ENCODE measurements at regions not wholly inside any gene's neighbourhood (a gene's known extent, or its start where the extent isn't known, plus 50 kb on each side); places are given as distances from the start of the nearest gene placed in this dataset.
A peak's percentile ranks its signal among the peaks of the same experiment; 100 is the strongest.

DNA sequence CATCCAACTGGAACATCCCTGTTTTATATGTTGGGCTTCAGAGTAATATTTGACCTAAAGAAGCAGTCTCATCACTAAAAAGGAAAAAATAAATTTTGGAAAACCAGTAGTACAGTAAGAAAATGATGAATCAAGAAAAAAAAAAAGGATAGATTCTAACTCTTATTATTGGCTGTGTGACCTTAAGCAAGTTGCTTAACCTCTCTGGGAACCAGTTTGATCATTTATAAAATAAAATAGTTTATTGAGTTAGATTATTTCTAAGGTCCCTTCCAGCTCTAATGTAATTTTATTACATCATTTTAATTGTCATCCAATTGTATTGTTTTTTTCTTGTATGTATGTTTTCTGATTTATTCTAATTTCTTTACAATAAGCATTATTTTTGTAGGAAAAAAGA is 127.0 kb downstream of the PRELID2 start:
- DNase-seq = no peak

DNA sequence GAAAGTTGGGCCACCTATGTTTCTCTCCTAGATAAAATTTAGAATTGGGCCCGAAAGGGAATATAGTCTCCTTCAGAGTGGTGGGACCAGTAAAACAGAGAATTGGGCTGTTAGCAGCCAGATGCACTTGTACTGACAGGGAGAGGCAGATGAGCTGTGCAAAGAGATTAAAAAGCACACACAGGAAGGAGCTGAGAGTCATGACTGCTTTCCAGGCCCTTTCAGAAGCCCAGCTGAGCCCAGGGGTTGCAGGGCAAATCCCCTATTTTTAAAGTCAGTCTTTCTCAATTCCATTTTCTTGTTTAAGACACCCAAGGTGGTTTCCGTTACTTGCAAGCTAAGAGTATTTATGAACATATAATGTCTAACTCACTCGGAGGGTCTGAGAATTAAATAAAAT is 130.4 kb downstream of the PRELID2 start:
- no peak for DNase-seq

DNA sequence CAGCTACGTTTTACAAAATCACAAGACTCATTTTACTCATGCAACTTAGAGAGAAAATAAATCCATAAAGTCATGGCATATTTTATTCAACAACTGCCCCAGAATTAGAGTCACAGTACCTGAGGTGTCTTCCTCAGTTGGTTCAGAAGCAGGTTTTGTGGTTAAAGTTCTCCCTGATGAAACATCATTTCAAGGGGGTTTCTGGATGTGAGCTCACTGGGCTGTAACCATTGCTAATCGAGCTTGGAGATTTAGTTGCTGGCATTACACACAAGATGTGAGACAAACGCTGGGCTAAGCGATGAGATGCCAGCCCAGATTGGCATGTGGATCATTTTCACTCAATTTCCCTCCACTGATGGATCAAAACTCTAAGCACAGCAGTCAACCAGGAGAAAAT is 131.3 kb downstream of the PRELID2 start:
- DNase-seq = no peak

DNA sequence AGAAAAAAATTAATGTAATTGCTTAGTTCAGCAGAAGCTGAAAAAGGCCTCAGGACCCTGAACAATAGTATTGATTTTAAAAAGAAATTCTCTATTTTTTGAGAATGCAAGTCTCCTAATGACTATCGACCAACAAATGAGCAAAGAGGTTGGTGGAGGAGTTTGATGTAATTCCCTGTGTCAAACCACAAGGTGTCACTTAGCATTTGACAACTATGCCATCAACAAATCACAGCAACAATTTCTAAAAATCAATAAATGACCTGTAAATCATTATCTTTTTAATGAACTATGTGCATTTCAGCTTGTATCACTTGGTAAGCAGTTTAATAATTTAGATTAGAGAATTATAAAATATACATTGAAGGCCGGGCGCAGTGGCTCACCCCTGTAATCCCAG is 133.7 kb downstream of the PRELID2 start:
- DNase-seq = no peak

DNA sequence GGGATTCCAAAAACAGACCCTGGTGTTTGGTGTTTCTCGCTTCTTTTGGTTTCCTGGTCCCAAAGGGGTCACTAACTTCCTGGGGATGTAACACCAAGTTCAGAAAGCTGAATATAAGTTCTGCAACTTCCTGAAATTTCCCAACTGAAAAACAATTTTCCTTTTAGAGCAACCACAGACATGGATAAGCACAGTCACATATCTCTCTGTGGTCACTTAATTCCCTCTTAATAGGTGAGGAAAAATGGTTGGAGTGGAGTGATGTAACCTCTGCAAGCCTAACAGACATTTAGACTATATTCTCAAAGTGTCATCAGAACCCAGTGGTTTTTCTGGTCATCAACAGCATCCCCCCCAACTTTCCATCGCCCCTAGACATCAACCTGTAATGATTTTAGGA is 135.3 kb downstream of the PRELID2 start:
- no peak for DNase-seq

DNA sequence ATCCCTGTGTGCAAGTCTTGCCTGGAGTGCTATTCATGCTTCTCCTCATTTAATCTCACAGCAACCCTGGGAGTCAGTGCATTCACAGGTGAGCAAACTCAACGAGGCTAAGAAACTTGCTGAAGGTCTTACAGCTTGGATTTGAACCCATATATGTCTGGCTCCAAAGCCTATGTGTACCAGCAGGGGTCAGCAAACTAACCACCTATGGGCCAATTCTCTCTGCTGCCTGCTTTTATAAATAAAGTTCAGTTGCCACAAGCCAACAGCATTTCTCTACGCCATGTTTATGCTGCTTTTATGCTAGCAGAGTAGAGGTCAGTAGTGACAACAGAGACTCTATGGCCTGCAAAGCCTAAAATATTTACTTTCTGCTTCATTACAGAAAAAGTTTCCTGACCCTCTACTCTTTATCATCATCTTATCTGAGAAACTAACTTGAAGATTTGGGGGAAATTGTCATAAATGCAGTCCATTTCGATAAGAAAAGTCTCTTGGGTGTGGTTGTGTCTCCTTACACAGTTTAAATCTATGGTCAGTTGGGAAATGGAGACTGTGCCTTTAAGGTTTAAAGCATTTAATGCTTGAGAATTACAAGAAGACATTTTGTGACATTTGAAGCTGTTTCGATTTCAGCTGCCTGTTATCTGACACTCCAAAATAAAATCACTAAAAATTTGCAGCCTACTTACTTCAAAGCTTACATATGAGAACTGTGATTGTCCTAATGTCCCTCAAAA is 137.7 kb downstream of the PRELID2 start:
- DNase-seq = no peak

DNA sequence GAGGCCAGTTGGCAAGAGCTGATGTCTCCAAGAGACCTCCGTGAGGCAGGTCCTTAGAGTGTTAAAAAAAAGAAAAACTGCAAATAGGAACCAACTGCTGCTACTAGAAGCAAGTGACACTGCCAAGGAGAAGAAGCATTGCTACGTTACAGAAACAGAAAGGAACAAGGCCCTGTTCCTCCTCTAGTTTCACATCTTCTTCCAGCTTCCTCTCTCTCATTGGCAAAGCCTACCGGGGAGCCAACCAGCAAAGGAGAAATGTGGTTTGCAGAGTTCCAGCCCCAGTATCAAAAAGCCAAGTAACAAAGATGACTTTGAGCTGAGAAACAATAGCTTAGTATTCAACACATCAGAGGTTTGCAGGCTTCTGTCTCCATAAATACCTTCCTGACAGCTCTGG is 145.9 kb downstream of the PRELID2 start:
- no peak for DNase-seq

DNA sequence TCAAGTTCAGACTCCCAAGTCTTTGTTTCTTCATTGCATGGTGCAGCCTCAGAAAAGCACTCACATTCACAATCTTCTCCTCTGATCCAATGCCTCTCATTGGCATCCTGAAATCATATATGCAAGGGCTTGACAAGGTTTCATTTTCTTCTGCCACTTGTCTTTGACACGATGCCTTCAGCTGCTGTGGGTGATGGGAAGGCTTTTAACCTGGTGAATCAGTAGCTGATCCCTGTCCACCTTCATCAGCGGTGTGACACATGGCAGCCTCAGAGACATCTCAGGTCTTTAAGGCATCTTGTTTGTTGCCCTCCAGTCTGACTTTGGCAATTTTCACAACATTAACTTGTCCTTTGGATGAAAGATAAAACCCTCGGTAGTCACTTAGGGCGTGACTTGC is 147.2 kb downstream of the PRELID2 start:
- no peak for DNase-seq

DNA sequence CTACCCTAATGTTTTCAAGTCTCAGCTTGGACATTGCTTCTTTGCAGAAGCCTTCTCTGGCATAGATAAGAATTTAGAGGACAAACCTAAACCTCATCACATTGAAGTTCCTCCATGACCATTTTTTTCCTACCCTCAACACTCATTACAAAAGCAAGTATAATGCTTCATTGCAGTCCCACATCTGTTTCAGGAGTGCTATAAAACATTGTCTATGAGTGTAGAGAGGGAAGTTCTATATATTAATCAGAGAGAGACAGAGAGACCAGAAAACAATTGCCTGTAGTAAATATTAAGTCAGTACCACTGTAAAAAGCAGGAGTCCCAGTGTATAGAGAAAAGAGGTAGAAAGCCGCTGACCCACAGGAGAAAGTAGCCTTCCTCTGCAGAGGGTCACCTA is 149.7 kb downstream of the PRELID2 start:
- no peak for DNase-seq

DNA sequence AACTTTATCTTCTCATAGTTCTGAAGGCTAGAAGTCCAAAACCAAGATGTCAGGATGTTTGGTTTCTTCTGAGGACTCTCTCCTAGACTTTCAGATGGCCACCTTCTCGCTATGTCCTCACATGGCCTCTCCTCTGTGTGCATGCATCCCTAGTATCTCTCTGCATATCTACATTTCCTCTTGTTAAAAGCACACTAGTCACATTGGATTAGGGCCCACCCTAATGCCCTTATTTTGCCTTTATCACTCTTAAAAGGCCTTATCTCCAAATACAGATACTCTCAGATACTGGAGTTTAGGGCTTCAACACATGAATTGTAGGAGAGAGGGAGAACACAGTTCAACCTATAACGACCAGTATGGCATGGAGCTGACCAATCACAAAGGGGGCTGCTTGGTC is 151.7 kb downstream of the PRELID2 start:
- no peak for DNase-seq

DNA sequence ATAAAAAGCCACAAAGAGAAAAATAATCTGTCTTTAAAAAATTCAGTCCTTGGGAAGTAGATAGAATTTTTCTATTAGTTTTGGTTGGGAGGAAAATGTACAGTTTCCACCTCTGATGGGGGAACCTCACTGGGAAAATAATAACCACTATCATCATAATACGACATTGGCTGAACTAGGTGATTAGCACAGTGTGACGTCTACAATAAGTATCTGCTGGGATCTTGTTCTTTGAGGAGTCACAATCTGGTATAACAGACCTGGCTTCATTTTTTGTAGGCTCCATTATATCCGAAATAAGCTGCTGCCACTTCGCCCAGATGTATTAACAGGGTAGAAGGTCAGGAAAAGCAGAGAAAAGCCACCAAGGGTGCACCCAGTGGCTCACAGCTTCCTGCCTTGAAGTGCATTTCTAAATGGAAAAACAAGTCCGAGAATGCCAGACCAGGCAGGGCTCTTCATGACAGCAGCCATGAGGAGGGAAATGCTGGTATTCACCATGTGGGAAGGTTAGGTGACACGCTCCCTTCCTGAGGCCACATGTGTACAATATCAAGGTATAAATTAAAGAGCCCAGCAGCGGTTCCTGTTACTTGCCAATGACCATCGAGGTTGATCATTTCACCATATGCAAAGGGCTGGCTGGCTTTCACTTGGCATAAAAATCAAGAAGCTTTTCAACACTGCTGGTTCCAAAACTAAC is 152.8 kb downstream of the PRELID2 start:
- no peak for DNase-seq

DNA sequence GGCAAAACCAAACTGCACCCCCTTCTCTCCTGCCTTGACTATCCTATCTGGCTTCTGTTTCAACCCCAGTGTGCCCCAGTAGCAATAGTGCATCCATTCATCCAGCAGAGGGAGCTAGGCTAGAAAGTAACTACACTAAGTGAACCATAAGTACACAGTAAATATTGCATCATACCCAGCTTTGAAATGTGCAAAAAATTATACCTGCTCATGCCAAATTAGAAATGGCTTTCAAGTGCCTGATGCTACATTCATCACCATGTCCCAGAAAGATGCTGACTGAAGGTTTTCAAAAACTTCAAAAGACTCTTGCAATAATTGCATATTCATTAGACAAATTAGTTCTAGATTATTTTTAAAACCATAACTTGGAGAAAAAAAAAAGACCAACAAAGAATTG is 153.5 kb downstream of the PRELID2 start:
- DNase-seq = peak; percentile 15

DNA sequence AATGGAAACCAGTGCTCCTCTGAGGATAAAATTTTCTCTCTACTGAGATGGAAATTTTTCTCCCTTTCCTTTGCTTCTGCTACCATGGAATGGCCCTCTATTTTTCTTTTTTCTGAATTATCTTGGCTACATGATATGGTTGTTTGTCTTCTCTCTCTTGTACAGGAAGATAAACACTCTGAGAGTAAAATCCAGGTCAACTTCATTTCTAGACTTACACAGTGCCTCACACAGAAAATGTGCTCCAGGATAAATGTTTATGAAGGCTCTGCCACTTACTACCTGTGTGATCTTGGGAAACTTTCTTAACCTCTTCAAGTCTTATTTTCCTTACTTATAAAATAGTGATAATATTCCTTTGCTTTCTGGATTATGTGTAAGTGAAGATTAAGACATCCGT is 153.9 kb downstream of the PRELID2 start:
- DNase-seq = no peak

DNA sequence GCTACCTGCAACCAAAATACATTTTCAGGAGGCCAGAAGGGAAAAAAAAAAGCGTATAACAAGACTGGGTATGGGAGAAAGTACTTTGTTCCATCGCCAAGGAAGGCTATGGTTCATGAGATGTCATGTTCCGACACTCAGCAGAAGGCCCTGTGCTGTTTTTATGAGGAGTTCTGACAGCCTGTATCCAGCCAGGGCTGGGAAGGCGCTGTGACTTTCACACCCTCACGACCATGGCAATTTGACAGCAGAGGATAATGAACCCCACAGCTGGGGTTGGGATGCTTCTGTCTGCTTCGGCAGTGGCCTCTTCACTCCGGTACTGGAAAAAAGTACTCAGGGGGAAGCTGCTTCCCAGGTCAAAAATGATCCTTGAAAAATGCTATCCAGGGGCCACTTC is 154.4 kb downstream of the PRELID2 start:
- no peak for DNase-seq

DNA sequence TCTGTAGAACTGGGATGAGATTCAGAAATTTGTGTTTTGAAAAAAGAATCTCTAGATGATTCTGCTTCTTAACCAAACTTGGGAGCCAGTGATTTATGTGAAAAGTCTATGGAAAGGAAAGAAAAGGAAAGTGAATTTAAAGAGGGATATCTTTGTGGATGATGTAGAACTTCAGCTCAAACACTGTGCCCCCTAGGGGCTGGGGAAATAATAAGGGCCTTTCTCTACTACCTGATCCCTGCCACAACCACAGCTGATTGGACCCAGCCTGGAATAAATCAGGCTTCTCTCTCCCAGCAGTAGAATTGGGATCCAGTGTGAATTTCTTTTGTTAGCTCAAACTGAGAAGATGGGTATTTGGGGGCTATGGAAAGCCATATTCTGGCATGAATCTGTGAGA is 155.0 kb downstream of the PRELID2 start:
- DNase-seq = no peak

DNA sequence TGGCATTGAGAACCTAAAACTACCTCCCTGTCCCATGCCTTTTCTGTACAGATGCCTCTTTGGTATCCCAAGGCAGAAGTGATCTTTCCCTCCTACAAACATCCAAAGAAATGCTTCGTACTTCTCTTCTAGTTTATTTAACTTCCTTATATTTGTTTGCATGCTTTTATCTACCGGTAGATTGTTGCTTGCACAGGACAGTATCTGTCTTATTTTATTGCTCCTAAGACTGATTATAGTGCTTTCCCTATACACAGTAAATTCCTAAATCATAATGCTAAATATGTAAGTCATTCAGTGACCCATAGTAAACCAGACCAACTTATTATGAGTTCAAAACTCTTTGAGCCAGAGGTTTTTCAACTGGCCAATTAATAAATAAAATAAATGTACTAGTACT is 156.9 kb downstream of the PRELID2 start:
- DNase-seq = no peak

DNA sequence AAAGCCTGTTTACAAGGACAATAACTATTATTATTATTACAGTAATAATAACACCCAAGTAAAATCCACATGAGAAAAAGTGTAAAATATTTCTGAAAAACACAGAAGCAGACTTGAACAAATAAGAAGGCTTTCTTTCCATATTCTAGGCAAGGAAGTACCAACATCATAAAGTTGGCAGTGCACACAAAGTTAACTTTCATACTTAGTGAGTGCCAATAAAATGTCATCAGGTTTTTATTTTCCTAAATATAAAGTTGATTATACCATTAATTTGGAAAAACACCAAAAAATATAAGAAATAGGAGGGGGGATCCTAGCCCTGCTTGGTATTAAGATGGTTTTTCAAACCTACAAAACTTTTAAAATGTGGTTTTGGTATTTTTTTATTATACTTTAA is 161.4 kb downstream of the PRELID2 start:
- DNase-seq = no peak

DNA sequence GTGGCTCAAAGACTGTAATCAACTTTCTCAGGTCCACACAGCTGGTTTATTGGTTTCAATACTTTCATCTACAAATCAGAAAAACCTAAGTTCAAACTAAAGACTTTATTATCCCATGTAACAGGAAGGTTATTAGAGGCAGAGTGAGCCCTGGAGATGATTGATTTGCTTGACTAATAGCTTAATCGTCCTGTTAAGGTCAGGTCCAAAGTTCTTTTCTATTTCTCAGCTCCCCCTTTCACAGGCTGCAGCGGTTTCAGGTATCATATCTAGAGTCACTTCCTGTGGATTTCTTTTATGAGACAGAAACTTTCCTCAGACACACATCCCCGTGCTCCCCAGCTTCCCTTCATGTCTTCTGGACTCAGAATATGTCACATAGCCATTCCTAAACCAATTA is 166.4 kb downstream of the PRELID2 start:
- no peak for DNase-seq

DNA sequence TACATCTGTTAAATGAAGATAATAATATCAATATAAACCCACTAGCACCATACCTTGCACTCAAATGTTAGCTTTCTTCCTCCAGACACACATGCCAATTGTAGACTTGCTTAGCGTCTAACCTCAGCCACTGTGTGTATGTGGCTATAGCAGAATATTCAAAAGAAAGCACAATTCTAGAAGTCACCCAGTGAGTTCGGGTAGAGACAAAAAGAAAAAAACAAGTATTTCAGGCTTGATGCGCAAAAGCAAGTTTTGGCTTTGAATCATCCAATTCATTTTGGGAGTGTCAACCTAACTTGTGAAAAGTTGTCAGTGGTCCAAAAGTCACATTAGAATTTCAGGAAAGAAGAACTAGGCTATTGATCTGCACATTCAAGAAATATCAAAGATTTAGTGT is 167.4 kb downstream of the PRELID2 start:
- DNase-seq = no peak

DNA sequence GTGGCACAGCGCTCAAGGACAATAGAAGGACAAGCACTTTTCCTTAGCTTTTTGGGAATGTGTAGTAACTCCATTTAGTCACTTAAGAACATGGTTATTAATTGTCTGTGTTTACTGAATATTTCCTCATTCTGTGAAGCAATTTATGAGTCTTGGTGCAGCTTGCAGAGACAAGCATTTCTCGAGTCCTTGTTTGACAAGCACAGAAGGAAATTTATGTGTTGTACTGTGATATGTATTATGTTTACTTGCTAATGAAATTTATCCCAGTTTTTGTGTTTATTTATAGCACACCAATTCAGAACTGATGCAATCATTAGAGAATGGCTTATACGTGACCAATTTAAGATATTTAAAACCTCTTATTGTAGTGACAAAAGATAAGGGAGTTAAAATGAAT is 168.6 kb downstream of the PRELID2 start:
- no peak for DNase-seq

DNA sequence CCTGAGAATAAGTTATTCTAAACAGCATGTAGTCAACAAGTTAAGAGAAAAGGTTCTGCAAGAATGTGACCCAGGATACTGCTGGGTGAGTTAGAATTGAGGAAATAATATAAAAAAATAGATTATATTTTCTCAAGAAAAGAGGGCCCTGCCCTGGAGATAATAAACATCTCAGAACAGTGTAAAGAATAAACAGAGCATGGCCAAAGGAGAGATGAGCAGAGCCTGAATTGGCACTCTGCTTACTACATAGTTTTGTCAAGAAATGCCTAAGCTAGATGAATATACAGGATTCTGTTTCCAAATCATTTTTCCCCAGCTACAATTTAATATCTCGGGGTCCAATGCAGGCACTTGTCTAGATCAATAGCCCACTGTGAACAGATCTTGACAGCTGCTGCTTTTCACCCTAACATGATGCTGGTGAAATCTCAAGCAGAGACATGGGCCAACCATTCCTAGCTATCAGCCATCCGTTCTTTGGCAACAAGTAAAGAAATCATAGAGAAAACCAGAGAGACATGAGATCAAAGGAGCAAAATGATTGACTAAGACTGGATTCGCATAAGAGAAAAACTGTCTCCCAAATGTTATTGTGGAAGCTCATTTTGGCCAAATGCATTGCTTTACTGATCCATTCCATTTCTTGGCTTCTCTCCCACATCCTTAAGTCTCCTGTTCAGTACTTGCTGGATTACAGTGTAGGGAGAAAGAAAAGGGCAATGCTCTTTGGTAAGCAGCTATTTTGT is 173.2 kb downstream of the PRELID2 start:
- no peak for DNase-seq

DNA sequence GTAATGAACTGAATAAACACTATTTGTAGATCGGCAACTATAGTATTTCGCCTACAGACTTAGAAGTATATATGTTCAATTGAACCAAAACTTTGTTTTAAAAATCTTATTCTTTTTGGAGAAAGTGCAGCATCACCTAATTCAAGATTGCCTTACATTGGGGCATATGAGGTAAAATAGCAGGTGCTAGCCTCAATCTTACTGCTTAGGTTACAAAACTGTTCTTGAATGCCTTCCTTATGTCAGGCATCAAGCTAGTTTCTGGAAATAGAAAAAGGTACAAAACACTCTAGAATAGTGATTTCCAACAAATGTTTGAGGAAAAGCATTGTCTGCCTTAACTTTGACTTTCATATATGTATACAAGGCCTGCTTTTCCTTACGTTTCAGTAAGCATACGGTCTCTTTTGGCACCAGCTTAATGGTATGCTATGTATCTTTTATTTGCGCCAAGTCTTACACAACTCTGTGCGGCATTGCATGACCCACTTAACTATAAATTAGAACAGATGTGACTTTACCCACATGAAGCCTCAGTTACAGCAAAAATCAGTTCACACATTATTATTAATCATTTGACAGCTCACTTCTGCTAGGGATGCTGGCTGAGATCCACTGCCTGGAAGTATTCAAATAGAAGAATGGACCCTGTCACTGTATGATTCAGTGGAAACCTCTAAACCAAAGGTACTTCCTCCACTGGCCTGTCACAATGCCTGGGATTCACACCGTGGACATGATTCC is 174.1 kb downstream of the PRELID2 start:
- DNase-seq = no peak

DNA sequence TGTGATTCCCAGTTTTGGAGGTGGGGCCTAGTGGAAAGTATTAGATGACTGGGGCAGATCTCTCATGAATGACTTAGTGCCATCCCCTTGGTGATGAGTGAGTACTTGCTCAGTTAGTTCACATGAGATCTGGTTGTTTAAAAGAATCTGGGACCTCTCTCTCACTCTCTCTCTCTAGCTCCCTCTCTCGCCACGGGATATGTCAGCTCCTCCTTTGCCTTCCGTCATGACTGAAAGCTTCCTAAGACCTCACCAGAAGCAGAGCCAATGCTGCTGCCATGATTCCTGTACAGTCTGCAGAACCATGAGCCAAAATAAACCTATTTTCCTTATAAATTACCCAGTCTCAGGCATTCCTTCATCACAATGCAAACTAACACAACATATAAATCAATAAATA is 176.7 kb downstream of the PRELID2 start:
- DNase-seq = no peak

Data from NCI-H524 treated with DMSO at 0.1 percent for 48 hours (cell line).